HG03159 (cell line): ENCODE measurements at regions not wholly inside any gene's neighbourhood (a gene's known extent, or its start where the extent isn't known, plus 50 kb on each side); places are given as distances from the start of the nearest gene placed in this dataset.

Experiments
- ATAC-seq: cut with Tn5 transposase; IDR thresholded peaks from one replicate; pipeline ENCODE4 v1.9.1; 2021; ENCODE audit warnings: mild to moderate bottlenecking, moderate library complexity; ENCODE audit not compliant: unreplicated experiment

GRCh38 chr2:66930339-66931220 is 466.6 kb upstream of the ETAA1 start:
- no peak for ATAC-seq

- no peak for ATAC-seq
Measured at GRCh38 chr2:66938471-66938967, 458.6 kb upstream of the ETAA1 start.

- ATAC-seq = no peak
Measured at GRCh38 chr2:66940080-66940479, 457.1 kb upstream of the ETAA1 start.

- no peak for ATAC-seq
Measured at GRCh38 chr2:66948234-66948633, 448.9 kb upstream of the ETAA1 start.

DNA sequence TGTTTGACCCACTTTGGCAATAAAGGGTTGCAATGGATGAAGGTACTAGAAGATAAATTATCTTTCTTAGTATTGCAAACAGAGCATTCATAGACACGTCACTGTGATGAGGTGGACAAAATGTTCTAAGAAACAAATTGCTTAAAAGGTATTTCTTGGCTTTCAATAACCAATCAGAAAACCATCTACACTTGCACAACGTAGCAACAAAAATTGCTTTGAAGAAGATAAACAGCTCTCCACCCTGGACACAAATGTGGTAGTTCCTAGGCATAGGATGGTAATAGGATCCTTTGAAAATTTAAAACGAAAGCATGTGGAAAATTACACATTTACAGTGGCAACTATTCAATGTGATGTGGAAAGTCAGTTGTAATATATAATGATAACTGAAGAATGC is 439.9 kb upstream of the ETAA1 start:
- ATAC-seq = no peak

- ATAC-seq = no peak
Measured at GRCh38 chr2:66957677-66958076, 439.5 kb upstream of the ETAA1 start.

GRCh38 chr2:66960161-66960560 is 437.0 kb upstream of the ETAA1 start:
- ATAC-seq = no peak

GRCh38 chr2:66962716-66963115 is 434.4 kb upstream of the ETAA1 start:
- ATAC-seq = no peak

DNA sequence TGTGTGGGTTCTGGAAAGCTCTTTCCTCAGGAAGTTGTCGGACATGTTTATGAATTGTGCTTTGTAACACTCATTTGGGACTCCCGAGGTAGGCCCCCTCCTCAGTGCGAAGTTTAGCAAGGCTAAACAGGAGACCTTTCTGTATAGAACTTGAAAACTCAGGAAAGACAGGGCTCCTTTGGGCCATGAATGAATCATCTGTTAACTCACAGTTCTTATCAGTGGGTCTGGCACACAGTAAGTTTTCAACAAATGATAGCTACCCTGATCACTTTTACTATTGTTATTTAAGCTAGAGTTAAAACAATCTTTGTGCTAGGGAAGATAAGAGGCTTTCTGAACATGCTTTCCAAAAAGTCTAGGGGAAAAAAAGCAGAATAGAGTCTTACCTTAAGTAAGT is 430.5 kb upstream of the ETAA1 start:
- no peak for ATAC-seq

DNA sequence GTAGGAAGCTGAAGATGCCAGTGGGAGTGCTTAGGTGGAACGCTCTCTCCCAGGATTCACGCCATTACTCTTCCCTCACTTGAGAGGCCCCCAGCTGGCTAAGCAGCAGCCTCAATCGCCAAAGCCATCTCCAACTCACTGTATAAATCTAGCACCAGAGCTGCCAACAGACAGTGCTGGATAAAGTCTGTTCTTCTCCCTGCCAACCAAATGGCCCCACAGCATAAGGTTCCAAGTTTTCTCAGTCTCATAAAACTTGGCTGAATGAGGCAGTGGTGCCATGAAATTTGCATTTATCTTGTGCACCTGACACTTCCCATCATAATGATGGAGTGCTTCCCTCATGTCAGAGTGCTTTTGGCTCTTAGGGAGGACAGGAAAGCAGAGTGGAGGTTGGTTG is 428.2 kb upstream of the ETAA1 start:
- no peak for ATAC-seq

- no peak for ATAC-seq
Measured at GRCh38 chr2:66981074-66981473, 416.1 kb upstream of the ETAA1 start.

DNA sequence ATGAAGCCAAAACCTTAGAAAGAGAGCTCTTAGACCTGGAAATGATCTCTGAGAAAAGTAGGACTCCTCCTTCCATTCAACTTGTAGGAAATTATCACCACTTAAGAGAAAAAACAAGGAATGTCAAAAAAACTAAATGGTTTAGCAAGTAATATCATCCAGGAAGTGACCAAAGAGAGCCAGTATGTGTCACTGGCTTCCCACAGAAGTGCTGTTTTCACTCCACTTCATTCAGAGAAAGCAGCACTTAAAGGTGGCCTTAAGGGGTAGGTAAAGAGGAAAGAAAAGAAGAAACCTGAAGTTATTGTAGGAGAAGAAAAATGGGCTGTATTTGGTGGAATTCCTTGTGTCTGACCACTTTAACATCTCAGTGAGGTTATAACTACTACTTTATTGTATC is 414.4 kb upstream of the ETAA1 start:
- ATAC-seq = no peak

DNA sequence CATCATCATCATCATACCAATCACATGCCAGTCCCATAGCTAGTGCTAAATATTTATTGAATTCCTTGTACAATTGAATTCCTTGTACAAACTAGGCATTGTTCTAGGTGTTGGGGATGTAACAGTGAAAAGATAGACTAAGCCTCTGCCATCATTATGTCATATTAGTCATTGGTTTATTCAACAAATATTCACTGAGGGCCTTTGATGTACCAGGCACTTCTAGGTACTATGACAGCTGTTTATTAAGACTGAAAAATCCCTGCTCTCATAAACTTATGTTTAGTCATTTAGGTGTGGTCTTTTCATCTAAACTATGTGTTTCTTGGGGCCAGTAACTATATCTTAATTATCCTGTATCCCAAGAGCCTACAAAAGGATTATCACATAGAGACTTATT is 412.3 kb upstream of the ETAA1 start:
- no peak for ATAC-seq

GRCh38 chr2:66985906-66986305 is 411.2 kb upstream of the ETAA1 start:
- ATAC-seq = no peak

DNA sequence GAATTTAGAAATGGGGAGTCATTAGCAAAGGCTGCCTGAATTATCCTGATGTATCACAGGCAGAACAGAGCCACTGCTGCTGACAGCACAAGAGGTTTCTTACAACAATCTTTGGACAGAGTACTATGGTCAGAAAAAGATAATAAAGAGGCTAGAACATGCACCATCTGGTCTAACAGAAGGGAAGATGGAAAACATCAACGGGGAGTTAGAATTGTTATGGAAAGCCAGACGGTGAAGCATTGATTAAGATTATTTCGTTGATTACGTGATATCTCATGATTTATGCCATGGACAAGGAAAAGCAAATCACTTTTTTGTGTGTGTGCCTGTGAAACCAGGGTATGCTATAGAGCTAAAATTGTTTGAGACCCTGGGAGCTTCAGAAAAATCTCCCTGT is 409.4 kb upstream of the ETAA1 start:
- no peak for ATAC-seq

GRCh38 chr2:66994654-66995053 is 402.5 kb upstream of the ETAA1 start:
- ATAC-seq = no peak

DNA sequence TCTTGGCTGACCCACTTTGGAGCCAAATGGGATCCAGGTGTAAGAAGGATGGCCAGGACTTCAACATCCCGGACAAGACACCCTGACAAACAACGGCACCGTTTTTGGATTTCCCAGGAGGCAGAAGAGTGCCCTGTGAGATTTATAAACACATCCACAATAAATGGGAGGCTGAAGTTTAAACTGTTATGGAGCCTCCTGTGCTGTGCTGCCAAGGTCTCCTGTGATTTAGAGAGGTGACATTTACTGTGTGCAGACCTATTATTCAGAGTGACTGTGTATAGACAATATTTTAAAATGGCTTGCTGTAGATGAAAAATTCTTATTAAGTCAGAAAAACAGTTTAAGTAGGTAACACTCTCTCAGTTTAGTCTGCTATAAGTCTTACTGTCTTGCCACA is 401.5 kb upstream of the ETAA1 start:
- no peak for ATAC-seq

DNA sequence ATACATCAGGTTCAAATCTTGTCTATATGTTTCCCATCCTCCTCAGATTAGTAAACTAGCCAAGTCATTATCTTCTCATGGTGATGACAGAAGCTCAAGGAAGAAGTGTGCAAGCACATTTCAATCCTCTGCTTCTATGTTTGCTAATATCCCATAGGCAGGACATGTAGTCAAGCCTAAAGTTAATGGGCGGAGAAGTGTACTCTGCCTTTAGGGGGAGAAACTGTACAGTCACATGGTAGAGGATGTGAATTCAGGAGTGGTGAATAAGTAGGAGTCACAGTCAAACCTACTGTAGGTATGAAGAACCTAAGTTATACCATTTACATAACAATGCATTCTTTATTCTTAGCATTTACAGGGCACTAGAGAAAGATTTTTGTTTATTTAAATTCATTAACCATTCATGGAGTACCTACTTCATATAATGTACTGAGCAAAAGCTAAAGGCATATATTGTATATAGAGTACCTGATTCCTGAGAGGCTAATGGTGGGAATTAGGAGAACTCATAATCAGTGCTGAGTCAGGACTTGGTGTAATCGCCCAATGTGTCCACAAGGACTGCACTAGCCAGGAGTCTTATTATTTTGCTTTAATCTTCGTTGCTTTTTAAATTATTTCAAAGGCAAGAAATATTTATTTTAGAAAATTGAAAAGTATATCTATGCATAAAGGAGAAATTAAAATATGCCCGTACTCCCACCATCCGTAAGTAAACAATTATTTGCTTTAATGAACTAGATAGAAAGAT is 394.3 kb upstream of the ETAA1 start:
- no peak for ATAC-seq

DNA sequence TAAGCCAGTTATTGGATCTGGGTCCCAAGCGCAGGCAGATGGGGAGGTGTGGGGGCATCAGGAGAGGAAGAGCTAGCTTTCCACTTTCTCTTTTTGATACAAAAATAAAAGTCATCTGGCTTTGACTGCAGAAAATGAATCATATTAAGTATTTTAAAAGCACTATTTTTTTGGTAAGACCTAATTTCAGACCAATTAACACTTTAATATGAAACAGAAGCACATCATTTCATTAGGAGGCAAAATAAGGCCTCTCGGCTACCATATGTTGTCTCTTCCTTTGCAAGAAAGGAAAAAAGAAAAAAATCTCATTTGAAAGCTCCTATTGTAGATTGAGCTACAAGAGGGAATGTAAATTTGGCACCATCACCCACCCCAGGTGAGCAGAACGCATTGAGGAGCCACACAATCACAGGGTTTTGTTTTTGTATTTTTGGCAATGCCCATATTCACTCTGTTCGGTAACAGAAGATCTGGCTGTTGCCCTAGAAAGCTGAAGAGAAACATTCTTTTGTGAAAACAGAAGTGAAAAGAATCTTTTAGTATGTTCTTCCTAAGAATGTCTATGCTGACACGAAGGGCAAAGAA is 390.7 kb upstream of the ETAA1 start:
- ATAC-seq = no peak

DNA sequence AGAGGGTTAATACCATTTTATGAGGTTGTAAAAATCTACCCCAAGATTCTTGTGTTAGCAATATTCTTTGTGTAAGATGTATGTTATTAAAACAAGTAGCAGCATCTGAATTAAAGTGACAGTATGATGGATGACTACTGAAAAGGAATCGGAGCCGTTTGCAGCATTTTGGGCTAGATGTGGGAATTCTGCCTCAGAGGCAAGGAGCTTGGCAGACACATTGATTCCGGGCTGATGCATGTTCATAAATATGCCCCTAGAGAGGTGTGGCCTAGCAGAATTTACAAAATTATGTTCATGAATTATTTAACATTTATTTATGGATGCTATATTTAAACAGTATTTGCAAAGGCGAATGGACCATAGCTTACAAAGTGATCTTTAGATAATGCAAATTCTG is 389.0 kb upstream of the ETAA1 start:
- ATAC-seq = no peak

GRCh38 chr2:67012165-67012564 is 385.0 kb upstream of the ETAA1 start:
- ATAC-seq = no peak

DNA sequence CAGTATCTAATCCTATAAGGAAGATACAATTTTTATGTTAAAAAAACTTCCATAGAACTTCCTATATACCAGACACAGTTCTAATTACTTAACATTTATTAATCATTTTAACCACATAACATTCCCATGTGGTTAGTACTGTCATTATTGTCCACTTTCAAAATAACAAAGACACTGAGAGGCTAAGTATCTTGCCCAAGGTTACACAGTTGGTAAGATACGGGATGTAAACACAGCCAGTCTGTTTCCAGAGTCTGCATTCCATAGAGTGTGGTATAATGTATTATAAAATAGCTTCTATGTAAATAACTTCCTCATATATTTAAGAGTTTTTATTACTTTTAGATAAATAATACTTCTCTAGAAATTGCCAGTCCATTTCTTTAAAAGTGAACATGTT is 383.3 kb upstream of the ETAA1 start:
- ATAC-seq = no peak
